Right lung (tissue), 2 donors: ENCODE measurements at regions not wholly inside any gene's neighbourhood (a gene's known extent, or its start where the extent isn't known, plus 50 kb on each side); places are given as distances from the start of the nearest gene placed in this dataset.

Source experiments
- DNase-seq, 2 donors: peaks; one replicate each; pipeline ENCODE4 v3.0.0-alpha.2; 2013

GRCh38 chr15:93201940-93202339, 112.9 kb upstream of the RGMA start:
- no peak for DNase-seq

- DNase-seq, result no peak
Observed at GRCh38 chr15:93200837-93201226, 111.8 kb upstream of the RGMA start.

GRCh38 chr15:93200081-93200836, 111.2 kb upstream of the RGMA start:
- DNase-seq, result no peak

GRCh38 chr15:93196135-93196670, 107.2 kb upstream of the RGMA start:
- no peak for DNase-seq

- no peak for DNase-seq
Observed at GRCh38 chr15:93195109-93195508, 106.1 kb upstream of the RGMA start.

GRCh38 chr15:93190238-93190637, 101.2 kb upstream of the RGMA start:
- no peak for DNase-seq

- DNase-seq, result no peak
Observed at GRCh38 chr15:93189561-93189960, 100.5 kb upstream of the RGMA start.

GRCh38 chr15:93188236-93188635, 99.2 kb upstream of the RGMA start:
- no peak for DNase-seq

- DNase-seq, result no peak
Observed at GRCh38 chr15:93185796-93186195, 96.8 kb upstream of the RGMA start.

- DNase-seq, result no peak
Observed at GRCh38 chr15:93182703-93183205, 93.7 kb upstream of the RGMA start.

- no peak for DNase-seq
Observed at GRCh38 chr15:93180656-93181055, 91.6 kb upstream of the RGMA start.

GRCh38 chr15:93180128-93180527, 91.1 kb upstream of the RGMA start:
- DNase-seq, result no peak

GRCh38 chr15:93179700-93180102, 90.7 kb upstream of the RGMA start:
- DNase-seq, result no peak

- peak; percentile 26 to 32 for DNase-seq
Observed at GRCh38 chr15:93179072-93179471, 90.1 kb upstream of the RGMA start.

- DNase-seq, result no peak
Observed at GRCh38 chr15:93178371-93178770, 89.4 kb upstream of the RGMA start.

- DNase-seq, result no peak
Observed at GRCh38 chr15:93176065-93176464, 87.1 kb upstream of the RGMA start.

GRCh38 chr15:93174836-93175235, 85.8 kb upstream of the RGMA start:
- no peak for DNase-seq

GRCh38 chr15:93173369-93173768, 84.4 kb upstream of the RGMA start:
- DNase-seq, result no peak

GRCh38 chr15:93171476-93171875, 82.5 kb upstream of the RGMA start:
- DNase-seq, result no peak

- DNase-seq, result no peak
Observed at GRCh38 chr15:93170329-93170728, 81.3 kb upstream of the RGMA start.

GRCh38 chr15:93168910-93169309, 79.9 kb upstream of the RGMA start:
- no peak for DNase-seq

- DNase-seq, result no peak
Observed at GRCh38 chr15:93167291-93167690, 78.3 kb upstream of the RGMA start.

GRCh38 chr15:93166675-93167074, 77.7 kb upstream of the RGMA start:
- DNase-seq, result no peak
